GM12878 (cell line): ENCODE measurements at regions not wholly inside any gene's neighbourhood (a gene's known extent, or its start where the extent isn't known, plus 50 kb on each side); places are given as distances from the start of the nearest gene placed in this dataset.

ENCODE experiments used
- CREB1 ChIP-seq: IDR thresholded peaks from 2 replicates; pipeline ENCODE4 v1.6.1; 2012; ENCODE audit warnings: low read depth, mild to moderate bottlenecking, inconsistent platforms
- CTCF ChIP-seq, 3 experiments: IDR thresholded peaks in 2 of 3; conservative IDR thresholded peaks in 1 of 3; 2 replicates each; pipeline ENCODE4 v1.5.1; 2011; ENCODE audit warnings: low read depth in 3 of 3, low read length in 3 of 3, mild to moderate bottlenecking in 3 of 3, control low read depth in 2 of 3, moderate library complexity in 2 of 3, inconsistent platforms in 1 of 3, mixed read lengths in 1 of 3; ENCODE audit not compliant: control insufficient read depth in 2 of 3, insufficient read depth in 1 of 3; ENCODE audit errors: extremely low read depth in 1 of 3
- JUNB ChIP-seq: IDR thresholded peaks from 2 replicates; pipeline ENCODE4 v1.6.1; 2016; ENCODE audit warnings: antibody characterized with exemption, mild to moderate bottlenecking
- PAX8 ChIP-seq: fragments of 450-650 bp; IDR thresholded peaks from 2 replicates; pipeline ENCODE4 v1.6.1; 2017; ENCODE audit warnings: mild to moderate bottlenecking, moderate library complexity
- POLR2A ChIP-seq: IDR thresholded peaks from 2 replicates; pipeline ENCODE4 v1.6.1; 2011; ENCODE audit warnings: low read depth, mild to moderate bottlenecking, low read length
- POLR2AphosphoS5 ChIP-seq: IDR thresholded peaks from 2 replicates; pipeline ENCODE4 v1.6.1; 2011; ENCODE audit warnings: mild to moderate bottlenecking, low read length, inconsistent platforms
- RCOR1 ChIP-seq: conservative IDR thresholded peaks from 2 replicates; pipeline ENCODE4 v1.6.1; 2012; ENCODE audit warnings: low read depth, low read length, improper control_type of control experiment
- RFX5 ChIP-seq: IDR thresholded peaks from 2 replicates; pipeline ENCODE4 v1.6.1; 2011; ENCODE audit warnings: low read depth, low read length, improper control_type of control experiment
- SMC3 ChIP-seq: IDR thresholded peaks from 2 replicates; pipeline ENCODE4 v1.6.1; 2011; ENCODE audit warnings: low read length, improper control_type of control experiment, borderline replicate concordance
- SP1 ChIP-seq: IDR thresholded peaks from one replicate; pipeline ENCODE4 v1.6.1; 2011; ENCODE audit warnings: low read depth, low read length
- SUZ12 ChIP-seq: fragments of 200-600 bp; sonication (generic); IDR thresholded peaks from one replicate; pipeline ENCODE4 v1.6.1; 2018; ENCODE audit warnings: antibody characterized with exemption, mild to moderate bottlenecking; ENCODE audit not compliant: unreplicated experiment
- TAF1 ChIP-seq: IDR thresholded peaks from 2 replicates; pipeline ENCODE4 v1.6.1; 2011; ENCODE audit warnings: mild to moderate bottlenecking, low read depth, low read length, borderline replicate concordance
- TBL1XR1 ChIP-seq: IDR thresholded peaks from 2 replicates; pipeline ENCODE4 v1.6.1; 2012; ENCODE audit warnings: low read depth, low read length, improper control_type of control experiment
- TF ChIP-seq, protein P1 (sequence below): IDR thresholded peaks from 2 replicates; pipeline ENCODE4 v1.6.1; 2012; ENCODE audit warnings: low read depth, low read length, improper control_type of control experiment

DNA sequence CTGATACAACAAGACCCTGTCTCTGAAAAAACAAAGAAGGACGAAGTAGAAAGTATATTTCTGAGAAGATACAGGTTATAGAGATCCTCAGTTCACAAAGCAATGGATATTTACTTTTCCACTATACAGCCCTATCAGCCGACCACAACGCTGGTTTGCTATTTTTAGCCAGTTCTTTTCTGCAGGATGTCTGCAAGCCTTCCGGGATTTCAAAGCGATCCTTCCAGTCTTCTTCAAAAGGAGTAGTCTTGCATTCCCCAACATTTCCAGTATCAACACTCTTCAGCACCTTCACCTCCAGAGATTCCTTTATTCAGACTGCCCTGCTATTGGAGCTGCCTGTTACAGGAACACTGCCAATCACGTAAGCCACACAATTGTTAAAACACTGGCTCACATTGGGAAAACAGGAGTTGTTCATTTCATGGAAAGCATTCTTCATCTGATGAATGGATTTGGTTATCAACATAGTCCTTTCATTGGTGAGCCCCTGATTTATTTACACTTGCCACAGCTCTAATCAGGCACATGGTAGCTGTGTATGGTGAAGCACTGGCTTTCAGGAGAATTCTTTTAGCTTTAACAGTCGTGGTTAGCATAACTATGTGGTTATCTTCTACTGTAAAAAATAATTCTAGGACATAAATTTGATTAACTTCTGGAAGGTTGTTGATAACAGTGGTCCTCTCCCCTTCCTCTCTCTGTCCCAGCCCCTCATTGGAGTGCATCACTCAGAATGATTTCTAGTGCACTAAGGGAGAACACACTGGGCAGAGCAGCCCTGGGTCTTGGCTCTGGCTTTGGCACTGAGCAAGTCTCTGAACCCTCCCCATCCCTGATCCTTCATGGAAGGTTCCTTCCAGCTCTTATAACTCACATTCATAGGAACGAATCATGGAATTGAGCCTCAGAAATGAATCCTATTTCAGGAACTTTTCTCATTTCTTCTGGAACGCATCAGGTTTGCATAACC is 109.9 kb upstream of the SORBS2 start:
- TF ChIP-seq TBL1XR1 (no peak), CTCF (IDR thresholded peaks at IDR 0.05 in 2 of 3, conservative IDR thresholded peaks at IDR 0.05 in 1 of 3; ENCODE audit: control insufficient read depth in 2 of 3, extremely low read depth in 1 of 3, insufficient read depth in 1 of 3, low read depth in 3 of 3, low read length in 3 of 3) (no peak), TAF1 (no peak), SUZ12 (no peak), PAX8 (no peak), POLR2AphosphoS5 (no peak), JUNB (no peak), SP1 (no peak), CREB1 (no peak), SMC3 (no peak), RCOR1 (no peak), POLR2A (no peak), RFX5 (no peak)
- TF ChIP-seq, protein P1, sequence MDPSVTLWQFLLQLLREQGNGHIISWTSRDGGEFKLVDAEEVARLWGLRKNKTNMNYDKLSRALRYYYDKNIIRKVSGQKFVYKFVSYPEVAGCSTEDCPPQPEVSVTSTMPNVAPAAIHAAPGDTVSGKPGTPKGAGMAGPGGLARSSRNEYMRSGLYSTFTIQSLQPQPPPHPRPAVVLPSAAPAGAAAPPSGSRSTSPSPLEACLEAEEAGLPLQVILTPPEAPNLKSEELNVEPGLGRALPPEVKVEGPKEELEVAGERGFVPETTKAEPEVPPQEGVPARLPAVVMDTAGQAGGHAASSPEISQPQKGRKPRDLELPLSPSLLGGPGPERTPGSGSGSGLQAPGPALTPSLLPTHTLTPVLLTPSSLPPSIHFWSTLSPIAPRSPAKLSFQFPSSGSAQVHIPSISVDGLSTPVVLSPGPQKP: no peak
